H1 (cell line): ENCODE measurements at regions not wholly inside any gene's neighbourhood (a gene's known extent, or its start where the extent isn't known, plus 50 kb on each side); places are given as distances from the start of the nearest gene placed in this dataset.

Experiments
- CTCF ChIA-PET: fragments of 300-600 bp; sonication (Branson Sonifier 250); formaldehyde crosslinking; loops from one replicate; lab custom pipeline; 2021; ENCODE audit not compliant: partially characterized antibody; lab: Charles Lee
- POLR2A ChIA-PET: fragments of 300-600 bp; sonication (Branson Sonifier 250); formaldehyde crosslinking; loops from one replicate; lab custom pipeline; 2021; ENCODE audit warnings: inconsistent platforms; ENCODE audit not compliant: partially characterized antibody; lab: Charles Lee
- DNase-seq, 2 experiments: peaks; one replicate each; pipeline versions ENCODE4 v3.0.0 to v3.0.0-alpha.2; 2010 to 2022; ENCODE audit warnings: low spot score in 2 of 2, low read depth in 1 of 2, mixed read lengths in 1 of 2
- FAIRE-seq: peaks from 2 replicates; lab custom pipeline; 2011; peaks lifted over from hg19 to GRCh38; lab: Jason Lieb, UNC
- H2AFZ ChIP-seq: 2 replicates; pipeline ENCODE4 v1.8.1; 2012; ENCODE audit warnings: low read length, inconsistent platforms
- H2AK5ac ChIP-seq: 2 replicates; pipeline ENCODE4 v1.6.1; 2013; ENCODE audit warnings: low read depth, low read length
- H2BK120ac ChIP-seq: replicated peaks from 2 replicates; pipeline ENCODE3; 2013; ENCODE audit warnings: low read depth, low read length, inconsistent platforms
- H2BK12ac ChIP-seq: 2 replicates; pipeline ENCODE4 v1.6.1; 2013; ENCODE audit warnings: low read depth, low read length
- H2BK15ac ChIP-seq: 2 replicates; pipeline ENCODE4 v1.6.1; 2013; ENCODE audit warnings: low read length
- H2BK20ac ChIP-seq: 2 replicates; pipeline ENCODE4 v1.6.1; 2013; ENCODE audit warnings: low read length
- H2BK5ac ChIP-seq: 2 replicates; pipeline ENCODE4 v1.6.1; 2013; ENCODE audit warnings: low read depth, low read length
- H3K14ac ChIP-seq: 2 replicates; pipeline ENCODE4 v1.6.1; 2013; ENCODE audit warnings: inconsistent platforms; ENCODE audit not compliant: insufficient read length
- H3K18ac ChIP-seq: 2 replicates; pipeline ENCODE4 v1.6.1; 2013; ENCODE audit warnings: low read length; ENCODE audit errors: extremely low read depth
- H3K23ac ChIP-seq: 2 replicates; pipeline ENCODE4 v1.6.1; 2013; ENCODE audit warnings: inconsistent platforms; ENCODE audit not compliant: insufficient read length
- H3K23me2 ChIP-seq: 2 replicates; pipeline ENCODE4 v1.6.1; 2013; ENCODE audit warnings: low read depth, low read length
- H3K27ac ChIP-seq: 2 replicates; pipeline ENCODE4 v1.6.1; 2011; ENCODE audit warnings: low read depth, low read length, inconsistent platforms
- H3K27me3 ChIP-seq, 4 experiments: replicated peaks in 1 of 4; 1 replicate in 1 of 4; 2 replicates in 3 of 4; pipeline versions ENCODE4 v1.6.1 to v1.8.1; 2011 to 2013; ENCODE audit warnings: low read length in 3 of 4, mild to moderate bottlenecking in 3 of 4, inconsistent platforms in 2 of 4, mixed read lengths in 2 of 4, moderate library complexity in 1 of 4; ENCODE audit not compliant: control insufficient read depth in 3 of 4, insufficient read depth in 3 of 4; ENCODE audit errors: extremely low read depth in 1 of 4
- H3K36me3 ChIP-seq, 4 experiments: 2 replicates each; pipeline versions ENCODE4 v1.6.1 to v1.8.1; 2011 to 2013; ENCODE audit warnings: mild to moderate bottlenecking in 4 of 4, low read length in 3 of 4, moderate library complexity in 2 of 4, control low read depth in 1 of 4, inconsistent platforms in 1 of 4; ENCODE audit not compliant: insufficient read depth in 4 of 4, control insufficient read depth in 2 of 4
- H3K4ac ChIP-seq: replicated peaks from 2 replicates; pipeline ENCODE3; 2013; ENCODE audit warnings: low read length, low read depth, mixed read lengths, inconsistent platforms; ENCODE audit not compliant: insufficient read length
- H3K4me1 ChIP-seq, 4 experiments: replicated peaks in 1 of 4; 1 replicate in 1 of 4; 2 replicates in 3 of 4; pipeline versions ENCODE4 v1.6.1 to v1.8.1; 2011 to 2013; ENCODE audit warnings: low read length in 3 of 4, inconsistent platforms in 2 of 4, mixed read lengths in 1 of 4; ENCODE audit not compliant: insufficient read depth in 4 of 4, control insufficient read depth in 3 of 4
- H3K4me2 ChIP-seq, 2 experiments: 2 replicates each; pipeline versions ENCODE4 v1.6.1 to v1.8.1; 2011 to 2013; ENCODE audit warnings: low read depth in 2 of 2, low read length in 2 of 2, control low read depth in 1 of 2, inconsistent platforms in 1 of 2, mild to moderate bottlenecking in 1 of 2; ENCODE audit not compliant: insufficient read depth in 1 of 2
- H3K4me3 ChIP-seq, 4 experiments: fragments of 200-600, 300-600 bp in 1 of 4; sonication (generic), shearing (Covaris generic), sonication (Bioruptor Twin) in 1 of 4; 2 replicates each; pipeline versions ENCODE4 v1.5.1 to v1.8.1; 2011 to 2016; ENCODE audit warnings: low read length in 4 of 4, low read depth in 3 of 4, control low read depth in 2 of 4, inconsistent platforms in 2 of 4, mild to moderate bottlenecking in 2 of 4, mixed read lengths in 1 of 4, moderate library complexity in 1 of 4; ENCODE audit not compliant: insufficient read depth in 2 of 4; ENCODE audit errors: extremely low read depth in 1 of 4
- H3K56ac ChIP-seq: replicated peaks from 2 replicates; pipeline ENCODE3; 2013; ENCODE audit warnings: low read depth, mild to moderate bottlenecking, mixed read lengths, low read length, inconsistent platforms; ENCODE audit not compliant: insufficient read length
- H3K79me1 ChIP-seq: 2 replicates; pipeline ENCODE4 v1.6.1; 2013; ENCODE audit warnings: low read depth, low read length, control low read depth
- H3K79me2 ChIP-seq, 2 experiments: 2 replicates each; pipeline versions ENCODE4 v1.6.1 to v1.8.1; 2012 to 2013; ENCODE audit warnings: low read length in 2 of 2, mild to moderate bottlenecking in 2 of 2, inconsistent platforms in 1 of 2; ENCODE audit not compliant: insufficient read depth in 2 of 2, control insufficient read depth in 1 of 2
- H3K9ac ChIP-seq, 4 experiments: replicated peaks in 1 of 4; 1 replicate in 1 of 4; 2 replicates in 3 of 4; pipeline versions ENCODE4 v1.6.1 to v1.8.1; 2011 to 2013; ENCODE audit warnings: low read depth in 3 of 4, low read length in 3 of 4, control low read depth in 2 of 4, mild to moderate bottlenecking in 2 of 4, moderate library complexity in 2 of 4, inconsistent platforms in 1 of 4; ENCODE audit errors: extremely low read depth in 1 of 4
- H3K9me3 ChIP-seq, 2 experiments: 2 replicates each; pipeline versions ENCODE4 v1.6.1 to v1.8.1; 2012 to 2013; ENCODE audit warnings: mild to moderate bottlenecking in 2 of 2, moderate library complexity in 2 of 2, control low read depth in 1 of 2, inconsistent platforms in 1 of 2, low read depth in 1 of 2, low read length in 1 of 2, mixed read lengths in 1 of 2; ENCODE audit not compliant: insufficient read depth in 2 of 2
- H4K20me1 ChIP-seq, 2 experiments: replicated peaks in 1 of 2; 2 replicates each; pipeline versions ENCODE3 to v1.8.1; 2011 to 2013; ENCODE audit warnings: inconsistent platforms in 2 of 2, low read length in 2 of 2, mild to moderate bottlenecking in 1 of 2; ENCODE audit not compliant: insufficient read depth in 2 of 2, control insufficient read depth in 1 of 2
- H4K5ac ChIP-seq: 2 replicates; pipeline ENCODE4 v1.6.1; 2013; ENCODE audit warnings: low read length, low read depth, mixed read lengths, inconsistent platforms; ENCODE audit not compliant: insufficient read length
- H4K8ac ChIP-seq: 2 replicates; pipeline ENCODE4 v1.8.0; 2013; ENCODE audit warnings: mild to moderate bottlenecking, moderate library complexity, low read length, inconsistent platforms; ENCODE audit not compliant: insufficient read depth; ENCODE audit errors: extremely low read depth
- H4K91ac ChIP-seq: replicated peaks from 2 replicates; pipeline ENCODE3; 2013; ENCODE audit warnings: low read length, mixed read lengths, inconsistent platforms; ENCODE audit not compliant: insufficient read length
- CHD1 ChIP-seq: IDR thresholded peaks from 2 replicates; pipeline ENCODE4 v1.6.1; 2012; ENCODE audit warnings: low read depth, low read length, improper control_type of control experiment
- CTBP2 ChIP-seq: IDR thresholded peaks from 2 replicates; pipeline ENCODE4 v1.7.0; 2011; ENCODE audit warnings: borderline replicate concordance, mild to moderate bottlenecking, moderate library complexity, mixed read lengths, low read length; ENCODE audit not compliant: insufficient read depth, insufficient read length
- HDAC6 ChIP-seq: IDR thresholded peaks from one replicate; pipeline ENCODE4 v1.7.1; 2012; ENCODE audit warnings: low read depth, mild to moderate bottlenecking, inconsistent platforms, low read length, moderate library complexity
- RXRA ChIP-seq: IDR thresholded peaks from 2 replicates; pipeline ENCODE4 v1.6.1; 2011; ENCODE audit warnings: low read depth, mild to moderate bottlenecking, low read length, moderate library complexity; ENCODE audit not compliant: insufficient read depth
- SP1 ChIP-seq: IDR thresholded peaks from 2 replicates; pipeline ENCODE4 v1.6.1; 2011; ENCODE audit warnings: low read depth, low read length
- WGBS, 2 experiments: shearing (Covaris generic) in 1 of 2; methylation state at CpG; one replicate each; pipeline versions ENCODE4 v1.1.6 to v1.1.7; 2013 to 2015; ENCODE audit warnings: low lambda C conversion rate in 2 of 2, mixed read lengths in 2 of 2, inconsistent platforms in 1 of 2, low coverage in 1 of 2, missing lambda C conversion rate in 1 of 2; ENCODE audit not compliant: insufficient replicate concordance in 2 of 2, insufficient coverage in 1 of 2, insufficient read length in 1 of 2; ENCODE audit errors: extremely low coverage in 1 of 2, missing lambda C conversion rate in 1 of 2; 5-methylcytosine and 5-hydroxymethylcytosine counted together
- TF ChIP-seq, protein P1 (sequence below): IDR thresholded peaks from 2 replicates; pipeline ENCODE4 v1.6.1; 2012; ENCODE audit warnings: inconsistent platforms
- TF ChIP-seq, protein P2 (sequence below): IDR thresholded peaks from 2 replicates; pipeline ENCODE4 v1.6.1; 2012; ENCODE audit warnings: low read length, inconsistent platforms

DNA sequence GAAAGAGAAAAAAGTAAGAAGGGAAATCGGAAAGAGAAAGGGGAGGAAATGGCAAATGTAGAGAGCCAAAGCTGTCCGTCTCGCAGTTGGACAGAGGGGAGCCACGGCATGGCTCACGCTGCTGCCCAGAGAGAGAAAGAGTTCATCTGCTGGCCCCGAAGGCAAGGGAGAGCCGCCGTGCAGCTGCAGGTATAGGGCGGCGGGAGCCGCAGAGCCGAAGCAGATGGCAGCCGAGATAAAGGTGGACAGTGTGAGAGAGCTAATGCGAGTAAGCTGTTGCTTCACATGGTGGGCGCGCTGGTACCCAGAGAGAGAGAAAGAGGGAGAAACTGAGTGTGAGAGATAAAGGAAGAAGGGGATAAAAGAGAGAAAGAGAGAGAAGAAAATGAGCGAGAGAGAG is 188.4 kb upstream of the PPP1R26 start:
- H3K56ac ChIP-seq: no peak overlapping the region
- no peaks in the 10 kb centered on the region for H3K27me3 ChIP-seq
- H2AFZ ChIP-seq: 0 out of 2 replicates have a peak overlapping the region, but pooled peaks have one; percentile 2
- POLR2A ChIA-PET: no interaction called here
- H3K4me1 ChIP-seq: peaks cover 0 to 7% (median 2%) of the 10 kb centered on the region in 4 experiments; a peak in 5 of 7 replicates
- peak overlapping the region; percentile 68; the same call in 1 of the 2 replicates for H2BK12ac ChIP-seq
- H3K79me1 ChIP-seq: no peaks in the 10 kb centered on the region
- no peak overlapping the region for H2BK15ac ChIP-seq
- no peak overlapping the region for H3K18ac ChIP-seq
- H4K5ac ChIP-seq: no peak overlapping the region
- no peak overlapping the region for H4K91ac ChIP-seq
- H3K27ac ChIP-seq: no peak overlapping the region
- H3K79me2 ChIP-seq: no peaks in the 10 kb centered on the region
- no peaks in the 10 kb centered on the region for H4K20me1 ChIP-seq
- no peak for FAIRE-seq
- H3K36me3 ChIP-seq: no peaks in the 10 kb centered on the region
- H2AK5ac ChIP-seq: no peak overlapping the region
- H2BK20ac ChIP-seq: no peak overlapping the region
- no peaks in the 10 kb centered on the region for H3K23me2 ChIP-seq
- H3K23ac ChIP-seq: no peak overlapping the region
- 85 to 100% methylated on average over 2 to 17 of the region's 17 CpGs for WGBS, 2 experiments
- no peak overlapping the region for H2BK120ac ChIP-seq
- H2BK5ac ChIP-seq: no peak overlapping the region
- no peak overlapping the region for H3K4me3 ChIP-seq
- CTCF ChIA-PET: interaction anchor here (0.7 to 2.6 kb wide), 8 partner anchors 9 to 121 kb away, joined by 3 to 9 read pairs (median 4); no protein-coding TSS in a partner anchor
- H4K8ac ChIP-seq: 0 out of 2 replicates have a peak overlapping the region, but pooled peaks have one; percentile 66
- no peak overlapping the region for H3K4me2 ChIP-seq
- no peaks in the 10 kb centered on the region; a peak in 1 of 4 replicates for H3K9me3 ChIP-seq
- H3K4ac ChIP-seq: no peak overlapping the region
- TF ChIP-seq HDAC6 (no peak), CHD1 (no peak), RXRA (no peak), SP1 (no peak), CTBP2 (no peak)
- TF ChIP-seq, protein P1, sequence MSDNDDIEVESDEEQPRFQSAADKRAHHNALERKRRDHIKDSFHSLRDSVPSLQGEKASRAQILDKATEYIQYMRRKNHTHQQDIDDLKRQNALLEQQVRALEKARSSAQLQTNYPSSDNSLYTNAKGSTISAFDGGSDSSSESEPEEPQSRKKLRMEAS: no peak
- TF ChIP-seq, protein P2, sequence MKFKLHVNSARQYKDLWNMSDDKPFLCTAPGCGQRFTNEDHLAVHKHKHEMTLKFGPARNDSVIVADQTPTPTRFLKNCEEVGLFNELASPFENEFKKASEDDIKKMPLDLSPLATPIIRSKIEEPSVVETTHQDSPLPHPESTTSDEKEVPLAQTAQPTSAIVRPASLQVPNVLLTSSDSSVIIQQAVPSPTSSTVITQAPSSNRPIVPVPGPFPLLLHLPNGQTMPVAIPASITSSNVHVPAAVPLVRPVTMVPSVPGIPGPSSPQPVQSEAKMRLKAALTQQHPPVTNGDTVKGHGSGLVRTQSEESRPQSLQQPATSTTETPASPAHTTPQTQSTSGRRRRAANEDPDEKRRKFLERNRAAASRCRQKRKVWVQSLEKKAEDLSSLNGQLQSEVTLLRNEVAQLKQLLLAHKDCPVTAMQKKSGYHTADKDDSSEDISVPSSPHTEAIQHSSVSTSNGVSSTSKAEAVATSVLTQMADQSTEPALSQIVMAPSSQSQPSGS: no peak
- TF ChIP-seq, all 59 proteins: peak for 0
- Histone ChIP-seq H3K14ac (no peak overlapping the region), H3K9ac (no peak overlapping the region)
- no peak for DNase-seq
